Breast epithelium (tissue), 3 donors: ENCODE measurements at regions not wholly inside any gene's neighbourhood (a gene's known extent, or its start where the extent isn't known, plus 50 kb on each side); places are given as distances from the start of the nearest gene placed in this dataset.

Experiments
- CTCF ChIP-seq, 3 donors: fragments of 450-650 bp; IDR thresholded peaks; one replicate each; pipeline ENCODE4 v1.5.1; 2016 to 2017; ENCODE audit warnings: antibody characterized with exemption in 3 of 3, mild to moderate bottlenecking in 3 of 3, moderate library complexity in 3 of 3
- POLR2A ChIP-seq: fragments of 450-650 bp; IDR thresholded peaks from one replicate; pipeline ENCODE4 v1.6.1; 2016; ENCODE audit warnings: antibody characterized with exemption, mild to moderate bottlenecking, moderate library complexity
- POLR2AphosphoS5 ChIP-seq, 3 donors: sonication (generic); formaldehyde crosslinking; IDR thresholded peaks; one replicate each; pipeline ENCODE4 v1.6.1; 2017; ENCODE audit warnings: antibody characterized with exemption in 3 of 3

DNA sequence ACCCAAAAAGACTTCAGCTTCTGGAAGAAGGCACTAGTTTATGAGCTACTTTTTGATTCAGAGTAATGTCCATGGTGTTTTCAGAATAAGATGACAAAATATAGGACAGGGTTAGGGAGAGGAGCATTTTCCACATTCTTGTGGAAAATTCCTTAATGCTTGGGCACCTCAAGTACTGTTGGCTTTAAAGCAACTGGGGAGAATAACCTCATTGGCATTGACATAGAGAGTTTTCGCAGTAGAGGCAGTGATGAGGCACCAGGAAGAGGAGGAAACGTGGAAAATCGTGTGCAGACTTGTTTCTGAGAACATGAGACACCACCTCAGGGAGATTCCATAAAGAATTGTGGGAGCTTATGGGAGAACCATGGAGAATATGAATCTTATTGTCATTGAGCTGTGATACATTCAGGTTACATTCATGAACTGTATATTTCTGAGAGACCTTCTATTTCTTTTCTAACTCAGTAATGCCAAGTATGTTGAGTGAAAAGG lies 929.0 kb upstream of the NRXN1 start:
- TF ChIP-seq CTCF (IDR thresholded peaks at IDR 0.05) (no peak), POLR2A (no peak), POLR2AphosphoS5 (IDR thresholded peaks at IDR 0.05) (no peak)
